Renal cortical epithelial cell (primary cell): ENCODE measurements at regions not wholly inside any gene's neighbourhood (a gene's known extent, or its start where the extent isn't known, plus 50 kb on each side); places are given as distances from the start of the nearest gene placed in this dataset.

Experiments used
- DNase-seq: peaks from one replicate; pipeline ENCODE4 v3.0.0-alpha.2; 2011; ENCODE audit warnings: low read depth

DNA sequence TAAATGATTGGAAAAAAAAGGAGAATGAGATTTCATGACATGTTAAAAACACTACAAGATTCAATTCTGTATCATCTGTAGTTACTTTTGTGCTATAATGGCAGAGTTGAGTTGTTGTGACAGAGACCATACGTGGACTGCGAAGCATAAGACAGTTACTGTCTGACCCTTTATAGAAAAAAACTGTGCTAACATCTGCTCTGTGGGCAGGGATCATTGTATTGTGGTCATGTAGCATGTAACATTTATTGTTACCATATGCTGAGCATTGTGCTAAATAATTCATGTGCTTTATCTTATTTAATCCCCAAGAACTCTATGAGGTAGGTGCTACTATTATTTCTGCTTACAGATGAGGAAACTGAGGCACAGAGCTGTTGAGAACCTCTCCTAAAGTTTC, 147.3 kb upstream of the HMHB1 start:
- DNase-seq: no peak

DNA sequence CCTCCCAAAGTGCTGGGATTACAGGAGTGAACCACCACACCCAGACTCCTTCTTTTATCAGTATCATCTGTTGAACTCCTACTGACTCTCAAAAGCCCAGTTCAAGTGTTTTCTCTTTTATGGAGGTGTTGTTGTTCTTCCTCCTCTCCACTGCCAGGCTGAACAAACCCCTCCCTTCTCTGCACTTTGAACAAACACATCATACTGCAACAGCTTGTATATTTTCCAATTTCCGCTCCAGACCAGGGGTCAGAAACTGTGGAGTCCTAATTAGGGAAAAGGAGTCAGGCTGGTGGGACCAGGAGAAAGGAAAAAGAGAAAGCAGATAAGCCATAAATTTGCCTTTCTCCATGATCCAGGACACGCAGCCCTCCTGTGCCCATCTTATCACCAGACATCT, 148.1 kb upstream of the HMHB1 start:
- DNase-seq: no peak

DNA sequence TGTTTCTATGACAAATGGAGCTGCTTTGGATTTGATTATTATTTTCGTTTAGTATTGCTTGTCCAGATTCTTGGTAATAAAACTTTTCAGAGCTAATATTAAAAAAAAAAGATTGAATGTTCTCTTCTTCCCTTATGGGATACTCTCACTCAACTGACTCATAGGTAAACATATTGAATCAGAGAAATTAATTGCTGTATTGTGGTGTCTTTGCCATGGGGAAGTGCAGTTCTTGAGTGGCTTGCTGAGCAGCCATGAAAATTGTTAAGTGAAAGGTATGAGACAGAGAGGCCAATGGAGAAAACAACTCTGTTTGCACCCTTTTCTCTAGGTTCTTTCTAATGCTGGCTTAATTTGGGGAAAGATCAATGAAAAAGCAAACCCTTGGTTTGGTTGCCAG, 149.9 kb upstream of the HMHB1 start:
- peak; percentile 21 for DNase-seq

DNA sequence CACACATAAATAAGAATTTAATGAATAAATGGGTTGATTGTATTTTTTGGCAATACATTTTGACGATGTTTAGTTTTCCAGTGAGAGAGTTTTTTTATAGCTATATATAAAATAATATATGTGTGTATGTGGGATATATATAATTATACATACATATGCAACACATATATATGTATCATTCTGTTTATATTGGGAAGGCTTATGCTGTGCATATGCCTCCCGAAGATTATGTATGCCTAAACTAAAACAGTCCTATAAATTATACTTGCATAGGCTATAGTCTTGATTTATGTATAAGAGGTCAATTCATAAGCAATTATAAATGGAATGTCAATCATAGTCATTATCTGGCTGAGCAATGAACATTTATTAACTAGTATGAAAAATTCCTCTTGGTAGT, 151.3 kb upstream of the HMHB1 start:
- no peak for DNase-seq

DNA sequence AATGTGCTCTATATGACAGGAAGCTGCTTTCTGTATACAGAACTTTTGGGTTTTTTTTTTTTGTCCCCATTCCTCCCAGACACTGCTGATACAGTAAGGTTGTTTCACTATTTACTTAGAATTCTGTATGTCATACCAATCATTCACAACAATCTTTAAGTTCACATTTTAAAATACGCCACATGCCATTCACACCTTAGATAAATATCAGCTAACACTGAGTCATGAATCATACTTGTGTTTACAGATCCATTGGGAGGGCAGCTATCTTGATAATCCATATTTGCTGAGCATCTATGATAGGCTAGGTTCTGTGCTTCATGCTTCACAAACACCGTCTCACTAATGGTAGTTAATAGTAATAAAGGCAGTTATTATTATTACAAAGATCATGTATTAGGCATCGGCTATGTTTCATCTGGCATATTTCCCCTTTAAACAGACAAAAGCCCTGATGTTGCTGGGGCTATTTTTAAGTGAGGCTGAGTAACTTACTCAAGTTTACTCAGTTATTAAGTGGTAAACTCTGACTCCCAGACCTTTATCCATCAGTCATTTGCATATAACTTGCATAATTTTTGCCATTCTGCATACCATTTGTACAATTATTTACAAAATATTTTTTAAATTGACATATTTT, 152.2 kb upstream of the HMHB1 start:
- DNase-seq: peak; percentile 15

DNA sequence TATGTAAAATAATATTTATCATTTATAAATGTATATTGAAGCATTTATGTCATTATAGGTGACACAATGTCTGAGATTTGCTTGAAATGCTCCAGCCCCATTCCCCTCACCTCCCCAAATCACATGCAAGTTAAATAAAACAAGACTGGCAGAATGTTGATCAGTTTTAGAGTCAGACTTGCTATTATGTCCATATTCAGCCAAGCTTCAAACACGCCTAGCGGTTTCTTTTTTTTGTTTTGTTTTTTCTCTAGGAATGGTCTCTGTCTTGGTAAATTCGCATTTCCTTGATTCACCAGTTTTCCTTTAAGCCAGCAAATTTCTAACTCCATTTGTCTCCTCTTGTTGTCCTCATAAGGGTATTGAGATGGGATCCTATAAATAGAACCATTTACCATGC, 153.0 kb upstream of the HMHB1 start:
- DNase-seq: no peak

DNA sequence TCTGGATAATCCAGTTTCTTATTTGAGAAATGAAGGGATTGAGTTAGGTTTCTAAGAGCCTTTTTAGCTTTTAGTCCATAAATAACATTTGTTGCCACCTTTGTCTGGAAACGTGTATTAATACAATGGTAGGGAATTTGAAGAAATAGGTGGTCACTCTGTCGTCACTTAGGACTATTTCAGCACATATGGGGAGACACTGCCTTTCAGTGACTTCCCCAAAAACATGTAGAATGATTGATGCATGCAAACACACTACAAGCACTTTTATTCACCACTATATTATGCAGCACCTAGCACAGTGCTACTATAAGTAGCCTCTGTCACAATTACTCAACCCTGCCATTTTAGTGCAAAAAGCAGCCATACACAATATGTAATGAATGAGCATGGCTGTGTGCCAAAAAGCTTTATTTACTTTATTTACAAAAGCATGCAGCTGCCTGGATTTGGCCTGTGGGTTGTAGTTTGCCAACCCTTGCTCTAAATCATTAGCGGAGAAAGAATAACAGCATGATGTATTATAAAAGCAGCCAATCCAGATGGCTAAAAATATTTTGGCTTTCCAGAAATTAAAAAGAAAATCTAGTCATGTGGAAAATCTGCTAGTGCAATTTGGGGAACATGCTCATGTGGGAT, 154.2 kb upstream of the HMHB1 start:
- DNase-seq: no peak

DNA sequence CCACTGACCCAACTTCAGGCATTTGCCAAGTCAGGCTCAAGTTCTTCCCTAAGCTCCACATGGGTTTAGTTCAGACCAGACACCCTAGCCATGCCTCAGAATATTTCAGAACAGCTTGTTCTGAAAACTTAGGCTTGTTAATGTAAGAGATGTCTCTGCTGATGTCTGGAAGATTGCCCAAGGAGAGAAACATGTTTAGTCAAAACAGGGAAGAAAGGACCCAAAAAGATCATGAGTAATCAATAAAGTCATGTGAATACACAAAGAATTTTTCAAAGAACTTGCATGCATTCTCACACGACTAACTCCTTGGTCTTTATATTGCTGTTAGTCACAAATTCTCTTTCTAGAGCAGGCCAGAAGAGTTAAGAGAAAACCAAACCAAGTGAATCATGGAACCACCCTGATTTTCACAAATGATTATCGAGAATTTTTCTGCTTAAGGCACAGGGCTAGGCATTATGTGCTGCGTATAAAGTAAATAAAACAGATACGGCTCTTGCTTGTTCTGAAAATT, 158.1 kb upstream of the HMHB1 start:
- DNase-seq: no peak

DNA sequence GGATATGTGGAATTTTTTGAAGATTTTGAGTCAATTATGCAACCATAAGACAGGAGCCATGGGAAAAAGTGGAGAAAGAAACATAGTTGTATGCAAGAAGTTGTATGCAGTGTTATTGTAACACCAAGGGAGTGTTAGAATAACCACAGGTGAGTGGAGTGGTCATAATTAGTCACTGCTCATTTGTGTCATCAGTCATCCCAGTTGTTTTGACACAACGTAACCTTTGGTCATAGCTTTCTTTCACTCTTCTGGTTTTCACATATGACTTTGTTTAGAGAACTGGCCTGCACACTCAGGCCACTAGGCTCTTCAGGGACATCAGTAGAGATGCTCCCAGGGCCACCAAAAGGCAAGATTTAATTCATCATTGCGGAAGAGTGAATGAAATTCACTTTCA, 158.7 kb upstream of the HMHB1 start:
- DNase-seq: peak; percentile 53

DNA sequence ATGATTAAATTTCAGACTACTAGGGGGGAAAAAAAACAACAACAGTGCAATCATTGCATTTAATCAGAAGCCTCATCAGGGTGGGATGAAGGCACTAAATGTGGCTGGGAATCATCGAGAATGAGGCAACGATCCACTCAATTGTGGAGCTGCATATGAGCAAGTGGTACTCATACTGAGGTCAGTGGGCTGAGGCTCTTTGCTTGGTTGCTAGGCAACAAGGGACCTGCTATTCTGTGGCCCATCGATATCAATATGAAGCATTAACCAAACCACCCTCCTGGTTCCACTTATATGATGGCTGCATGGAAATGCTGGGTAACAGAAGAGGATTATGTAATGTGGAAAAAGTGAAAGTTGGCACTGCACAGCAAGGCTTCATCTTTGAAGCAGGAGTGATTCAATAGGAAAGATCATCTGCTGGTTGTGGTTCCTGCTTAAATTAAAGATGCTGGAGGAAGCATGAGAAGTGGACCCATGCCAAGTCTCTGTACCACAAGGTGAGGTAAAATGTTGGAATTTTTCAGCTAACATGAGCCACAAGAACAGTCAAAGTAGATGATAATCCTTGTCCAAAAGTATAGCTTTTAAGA, 159.8 kb upstream of the HMHB1 start:
- DNase-seq: peak; percentile 40

DNA sequence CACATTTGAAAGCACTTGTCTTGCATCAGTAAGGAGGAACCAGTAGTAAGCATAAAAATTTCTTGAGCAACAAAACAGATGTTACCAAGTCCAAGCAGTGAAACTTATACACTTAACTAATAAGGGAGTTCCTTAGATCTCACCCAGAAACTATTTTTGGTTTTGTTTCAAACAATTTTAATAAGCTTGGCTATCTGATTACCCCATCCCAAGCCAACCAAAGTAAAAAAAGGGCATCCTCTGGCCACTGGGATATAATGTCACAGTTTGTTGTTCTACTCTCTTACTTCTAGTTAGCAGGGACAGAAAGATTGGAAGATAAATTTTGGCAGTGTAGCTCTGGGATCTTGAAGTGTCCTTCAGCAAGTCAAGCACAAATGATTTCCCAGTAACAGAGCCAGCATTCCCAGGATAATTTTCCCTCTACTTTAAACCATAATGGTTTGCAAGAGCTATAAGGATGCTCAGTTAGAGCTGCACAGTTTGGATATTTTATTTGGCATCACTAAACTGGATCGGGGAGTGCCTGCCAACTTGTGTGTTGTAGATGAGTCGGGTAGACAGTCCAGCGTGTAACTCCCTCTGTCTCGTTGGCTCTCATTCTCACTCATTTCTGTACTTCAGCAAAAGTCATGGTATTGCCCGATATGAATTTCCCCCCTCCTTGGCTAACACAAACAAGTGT, 161.9 kb upstream of the HMHB1 start:
- DNase-seq: no peak

DNA sequence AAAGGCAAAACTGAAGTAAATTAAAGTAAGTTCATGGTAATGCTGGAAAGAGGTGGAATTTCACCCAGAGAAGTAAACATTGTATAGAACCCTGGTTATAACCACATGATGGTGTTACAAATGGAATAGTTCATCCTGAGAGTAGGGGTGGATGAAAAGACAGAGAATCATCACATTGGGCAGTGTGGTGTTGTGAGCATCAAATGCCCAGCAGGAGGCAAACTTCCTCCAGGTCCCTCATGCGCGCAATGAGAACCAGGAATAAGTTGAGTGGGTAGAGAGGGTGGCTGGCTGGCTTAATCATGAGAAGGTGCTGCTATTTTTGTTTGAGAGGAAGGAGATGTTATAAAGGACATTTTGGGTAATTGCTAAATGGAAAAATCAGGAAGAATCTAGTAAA, 163.3 kb upstream of the HMHB1 start:
- peak; percentile 14 for DNase-seq

DNA sequence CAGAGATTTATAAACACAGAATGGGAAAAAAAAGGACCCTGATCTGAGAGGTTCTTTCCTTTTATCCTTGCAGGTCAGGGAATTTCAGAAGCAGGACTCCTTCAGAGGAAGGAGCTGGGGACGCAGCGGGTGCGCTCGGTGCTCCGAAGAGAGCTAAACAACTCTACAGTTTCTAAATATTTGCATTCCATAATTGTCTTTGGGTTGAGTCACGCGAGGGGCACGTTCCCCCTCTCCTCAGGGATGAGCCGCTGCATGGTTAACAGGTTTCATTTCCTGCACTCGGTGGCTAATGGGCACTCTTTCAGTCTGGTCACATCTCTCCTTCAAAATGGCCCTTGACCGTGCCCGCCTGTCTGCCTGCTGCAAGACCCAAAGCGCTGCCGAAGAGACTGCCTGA, 165.0 kb upstream of the HMHB1 start:
- DNase-seq: no peak

DNA sequence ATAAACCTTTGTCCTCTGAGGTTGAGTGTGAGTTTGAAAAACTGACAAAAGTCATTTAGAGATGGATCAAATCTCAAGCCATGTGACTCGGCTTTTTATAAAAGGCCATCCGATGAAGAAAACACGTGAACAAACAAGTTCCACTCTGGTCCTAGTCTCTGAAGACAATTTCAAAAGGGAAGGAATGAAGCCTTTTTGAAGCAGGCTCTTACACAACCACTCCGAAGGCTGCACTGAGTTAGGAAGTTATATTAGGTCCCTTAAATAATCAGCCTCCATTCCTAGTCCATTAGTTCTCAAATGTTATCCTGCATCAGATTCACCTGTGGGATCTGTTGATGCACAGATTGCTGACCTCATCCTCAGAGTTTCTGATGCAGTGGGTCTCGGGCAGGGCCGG, 166.6 kb upstream of the HMHB1 start:
- DNase-seq: no peak

DNA sequence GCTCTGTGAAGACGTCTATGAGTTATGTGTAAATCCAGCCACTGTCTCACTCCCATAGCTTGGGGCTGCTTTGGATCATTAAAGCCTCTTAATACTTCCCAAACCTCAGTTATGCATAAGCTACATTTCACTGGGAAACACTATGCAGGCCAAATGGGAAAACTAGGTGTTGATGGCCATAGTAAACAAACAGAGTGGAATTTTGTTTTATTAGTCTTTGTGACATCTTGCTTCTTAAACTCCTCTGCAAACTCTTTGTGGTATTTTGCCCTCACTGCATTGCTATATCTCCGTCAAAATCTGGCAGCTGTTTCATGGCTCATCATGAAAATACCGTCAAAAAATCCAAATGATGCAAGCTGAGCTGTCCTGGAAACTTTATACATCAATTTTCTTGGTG, 167.2 kb upstream of the HMHB1 start:
- DNase-seq: peak; percentile 13

DNA sequence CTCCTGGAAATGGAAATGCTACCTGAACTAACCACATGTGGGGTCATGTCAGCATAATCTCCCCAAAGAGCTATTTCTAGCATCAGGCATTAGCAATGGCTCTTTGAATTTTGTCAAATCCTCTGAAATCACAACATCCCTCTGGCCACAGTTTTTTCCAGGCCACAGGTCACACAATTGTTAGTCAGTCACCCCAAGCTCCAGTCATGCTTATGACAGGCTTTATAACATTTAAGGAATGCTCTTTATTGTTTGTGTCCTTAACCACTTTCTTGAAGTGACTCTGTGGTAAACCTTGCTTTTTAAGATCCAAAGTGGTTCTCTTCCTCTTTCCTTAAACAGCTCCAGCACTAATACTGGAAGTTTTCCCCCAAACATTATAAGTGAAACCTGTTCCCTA, 169.2 kb upstream of the HMHB1 start:
- peak; percentile 80 for DNase-seq

DNA sequence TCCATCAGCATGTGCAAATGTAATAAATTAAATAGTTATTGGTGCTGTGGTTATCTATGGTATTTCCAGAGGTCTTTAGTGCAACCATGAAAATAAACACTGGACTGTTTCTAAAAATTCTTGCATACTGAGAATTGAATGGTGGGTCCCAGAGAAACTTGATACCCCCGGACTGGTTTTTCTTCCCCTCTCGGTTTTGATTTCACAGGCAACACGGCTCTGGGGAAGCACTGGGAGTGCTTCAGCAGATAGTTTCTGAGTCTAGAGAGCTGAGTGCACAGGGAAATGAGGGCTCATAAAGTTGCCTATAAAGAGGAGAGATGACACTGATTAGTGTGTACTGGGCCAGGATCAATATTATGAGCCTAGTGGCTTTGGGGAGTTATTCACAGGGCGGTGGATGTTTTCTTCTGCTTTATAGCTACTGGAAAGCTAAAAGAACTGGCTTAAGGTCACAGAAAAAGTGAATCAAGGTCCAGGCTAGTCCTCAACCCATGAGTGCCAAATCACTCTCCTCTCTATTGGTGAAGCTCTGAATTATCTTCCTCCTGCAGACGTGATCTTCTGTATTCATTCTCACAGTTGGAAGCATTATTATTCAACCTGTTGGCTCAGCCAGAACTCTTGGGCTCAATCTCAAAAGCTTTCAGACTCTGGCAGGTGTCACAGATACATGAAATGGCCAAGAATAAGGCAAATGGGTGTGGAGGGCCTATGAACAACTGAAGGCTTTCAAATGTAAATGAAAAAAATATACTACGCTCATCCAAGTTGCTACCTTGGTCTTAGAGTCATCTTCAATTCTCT, 170.2 kb upstream of the HMHB1 start:
- DNase-seq: no peak

DNA sequence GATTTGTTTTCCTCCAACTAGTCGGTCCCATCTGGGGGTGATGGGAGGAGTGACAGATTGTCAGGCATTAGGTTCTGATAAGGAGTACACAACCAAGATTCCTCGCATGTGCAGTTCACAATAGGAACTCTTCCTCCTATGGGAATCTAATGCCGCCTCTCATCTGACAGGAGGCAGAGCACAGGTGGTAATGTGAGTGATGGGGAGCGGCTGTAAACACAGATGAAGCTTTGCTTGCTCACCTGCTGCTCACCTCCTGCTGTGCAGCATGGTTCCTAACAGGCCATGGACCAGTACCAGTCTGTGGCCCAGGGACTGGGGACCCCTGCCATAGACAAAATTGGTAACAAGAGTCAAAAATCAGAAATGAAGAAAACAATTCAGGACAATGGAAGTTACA, 173.3 kb upstream of the HMHB1 start:
- DNase-seq: no peak

DNA sequence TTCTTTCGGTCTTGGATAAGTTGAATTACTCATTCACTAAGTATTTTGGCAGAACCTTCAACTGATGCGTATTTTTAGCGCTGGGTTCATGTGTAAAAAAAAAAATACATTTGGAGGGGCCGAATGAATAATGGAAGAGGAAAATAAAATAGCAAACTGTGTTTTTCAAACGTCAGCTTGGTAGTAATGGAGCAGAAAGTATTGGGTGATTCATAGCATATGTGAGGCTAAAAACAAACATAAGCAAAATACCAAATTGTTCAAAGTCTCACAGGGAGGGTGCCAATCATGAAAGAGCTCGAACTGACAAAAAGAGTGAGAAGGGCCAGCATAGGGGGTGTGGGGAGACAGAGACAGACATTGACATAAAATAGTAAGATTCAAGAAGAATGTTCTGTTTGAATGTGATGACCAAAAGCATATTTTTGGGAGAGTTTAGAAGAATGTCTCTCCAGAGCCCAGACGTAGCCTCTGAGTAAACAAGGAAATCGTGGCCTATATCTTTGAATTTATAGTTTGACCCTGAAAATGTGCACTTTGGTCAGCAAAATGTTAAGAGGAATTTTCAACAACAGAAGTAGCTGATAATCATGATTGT, 174.9 kb upstream of the HMHB1 start:
- DNase-seq: no peak

DNA sequence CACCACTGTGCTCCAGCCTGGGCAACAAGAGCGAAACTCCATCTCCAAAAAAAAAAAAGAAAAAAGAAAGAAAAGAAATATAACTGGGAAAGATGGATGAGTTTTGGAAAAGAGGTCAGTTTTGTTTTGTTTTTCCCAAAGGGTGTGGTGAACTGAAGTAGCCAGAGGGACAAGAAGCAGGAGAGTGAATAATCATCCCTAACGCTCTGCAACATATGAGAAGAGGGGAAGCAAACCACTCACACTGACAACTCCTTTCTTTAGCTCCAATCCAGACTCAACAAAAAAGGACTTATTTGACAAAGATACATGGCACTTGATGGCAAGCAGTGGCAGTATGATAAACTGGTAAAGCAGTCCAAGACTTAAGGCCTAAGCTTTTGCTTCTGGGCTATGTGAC, 176.1 kb upstream of the HMHB1 start:
- no peak for DNase-seq

DNA sequence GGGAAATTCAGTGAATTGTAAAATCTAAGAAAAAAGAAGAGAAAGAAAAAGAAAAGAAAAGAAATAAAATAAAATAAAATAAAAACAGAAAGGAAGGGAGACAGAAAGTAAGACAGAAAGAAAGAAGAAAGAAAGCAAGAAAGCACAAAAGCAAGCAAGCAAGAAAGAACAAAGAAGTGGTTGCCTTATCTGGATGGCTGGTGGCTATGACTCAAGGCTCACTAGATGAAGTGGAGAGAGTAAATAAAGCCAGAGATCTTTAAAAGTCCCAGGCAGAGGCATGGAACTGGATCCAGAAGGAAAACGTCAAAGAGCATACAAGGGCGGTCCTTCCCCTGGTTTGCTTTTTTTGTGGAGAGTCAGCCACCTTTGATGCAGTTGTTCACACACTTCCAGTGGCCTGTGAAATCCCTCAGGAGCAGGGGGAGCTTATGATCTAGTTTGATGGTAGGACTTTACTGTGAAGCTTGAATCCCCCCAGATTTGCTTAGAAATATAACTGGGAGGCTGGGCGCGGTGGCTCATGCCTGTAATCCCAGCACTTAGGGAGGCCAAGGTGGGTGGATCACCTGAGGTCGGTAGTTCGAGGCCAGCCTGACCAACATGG, 176.7 kb upstream of the HMHB1 start:
- peak; percentile 52 for DNase-seq
